ENCODE measurements at regions not wholly inside any gene's neighbourhood (a gene's known extent, or its start where the extent isn't known, plus 50 kb on each side); places are given as distances from the start of the nearest gene placed in this dataset.

GRCh38 chr9:110083866-110084265 is 124.1 kb downstream of the C9orf152 start (continued):
- TF ChIP-seq ZNF532 (CRISPR knock-in tag; IDR thresholded peaks at IDR 0.05; ENCODE audit: borderline replicate concordance) (no peak), NR2C2 (CRISPR knock-in tag; IDR thresholded peaks at IDR 0.05) (no peak), USF2 (CRISPR knock-in tag; IDR thresholded peaks at IDR 0.05) (no peak)

GRCh38 chr9:110086537-110086936 is 121.4 kb downstream of the C9orf152 start:
- H3K27me3 Mint-ChIP-seq (ENCODE audit: low read depth), result no peaks in the 10 kb centered on the region
- ChIA-PET POLR2A (no interaction called here), CTCF (no interaction called here)
- peaks cover 3% of the 10 kb centered on the region; the same call in 1 of the 2 replicates for H3K36me3 Mint-ChIP-seq
- TF ChIP-seq EMX1 (CRISPR knock-in tag; IDR thresholded peaks at IDR 0.05) (no peak), ZSCAN18 (CRISPR knock-in tag; IDR thresholded peaks at IDR 0.05) (no peak), ZNF219 (CRISPR knock-in tag; IDR thresholded peaks at IDR 0.05; ENCODE audit: borderline replicate concordance) (no peak)
- peaks cover 33% of the 10 kb centered on the region for H3K4me1 Mint-ChIP-seq
- no peak overlapping the region for H3K27ac Mint-ChIP-seq
- DNase-seq (ENCODE audit: low spot score), result no peak
- no peaks in the 10 kb centered on the region; the same call in none of the 2 replicates for H3K9me3 Mint-ChIP-seq
- no peak for ATAC-seq
- no peak overlapping the region for H3K4me3 Mint-ChIP-seq

GRCh38 chr9:110087605-110088004 is 120.4 kb downstream of the C9orf152 start:
- Mint-ChIP-seq H3K27me3 (ENCODE audit: low read depth) (no peaks in the 10 kb centered on the region), H3K9me3 (no peaks in the 10 kb centered on the region; the same call in 1 of the 2 replicates), H3K36me3 (peaks cover 6% of the 10 kb centered on the region; the same call in 1 of the 2 replicates), H3K4me3 (no peak overlapping the region), H3K4me1 (peaks cover 26% of the 10 kb centered on the region), H3K27ac (no peak overlapping the region)
- no peak for ATAC-seq
- CTCF ChIA-PET, result no interaction called here
- POLR2A ChIA-PET, result no interaction called here
- DNase-seq (ENCODE audit: low spot score), result no peak
- TF ChIP-seq NR2C2 (CRISPR knock-in tag; IDR thresholded peaks at IDR 0.05), result no peak
- no peak for TF ChIP-seq IRF1 (CRISPR knock-in tag; IDR thresholded peaks at IDR 0.05)
- TF ChIP-seq ZBTB43 (CRISPR knock-in tag; IDR thresholded peaks at IDR 0.05), result no peak
- TF ChIP-seq CBFB (CRISPR knock-in tag; IDR thresholded peaks at IDR 0.05; ENCODE audit: low read depth), result no peak
- TF ChIP-seq SMAD3 (CRISPR knock-in tag; IDR thresholded peaks at IDR 0.05; ENCODE audit: borderline replicate concordance), result no peak
- TF ChIP-seq GTF2I (CRISPR knock-in tag; conservative IDR thresholded peaks at IDR 0.05), result no peak
- TF ChIP-seq ZNF532 (CRISPR knock-in tag; IDR thresholded peaks at IDR 0.05; ENCODE audit: borderline replicate concordance), result no peak
- TF ChIP-seq AR (CRISPR knock-in tag; IDR thresholded peaks at IDR 0.05), result no peak
- TF ChIP-seq JAZF1 (CRISPR knock-in tag; IDR thresholded peaks at IDR 0.05), result no peak
- no peak for TF ChIP-seq ERG (CRISPR knock-in tag; IDR thresholded peaks at IDR 0.05)
- TF ChIP-seq SOX15 (CRISPR knock-in tag; IDR thresholded peaks at IDR 0.05), result no peak
- no peak for TF ChIP-seq ZNF671 (CRISPR knock-in tag; IDR thresholded peaks at IDR 0.05)

All from WTC11 (cell line).